CD4-positive, alpha-beta T cell (primary cell): ENCODE measurements at regions not wholly inside any gene's neighbourhood (a gene's known extent, or its start where the extent isn't known, plus 50 kb on each side); places are given as distances from the start of the nearest gene placed in this dataset.

ENCODE experiments used
- ATAC-seq: fragments of 200-7000 bp; cut with Tn5 transposase; one replicate; pipeline ENCODE4 v1.10.0; 2022; ENCODE audit warnings: mild to moderate bottlenecking; ENCODE audit not compliant: poor library complexity
- CTCF ChIA-PET: fragments of 350-600 bp; sonication (Branson Sonifier 250); formaldehyde crosslinking; loops from one replicate; lab custom pipeline; 2021; ENCODE audit warnings: antibody characterized with exemption, inconsistent platforms; lab: Charles Lee
- POLR2A ChIA-PET: fragments of 350-600 bp; sonication (Branson Sonifier 250); formaldehyde crosslinking; loops from one replicate; lab custom pipeline; 2021; ENCODE audit warnings: antibody characterized with exemption, inconsistent platforms; lab: Charles Lee
- DNase-seq, 14 experiments: peaks; one replicate each; pipeline ENCODE4 v3.0.0-alpha.2; 2013 to 2020; ENCODE audit warnings: mixed read lengths in 2 of 14
- H3K27ac ChIP-seq, 2 donors: one replicate each; pipeline versions ENCODE4 v1.5.1 to v1.7.0; 2013; ENCODE audit warnings: low read length in 2 of 2, low read depth in 1 of 2, mild to moderate bottlenecking in 1 of 2
- H3K27me3 ChIP-seq, 2 experiments: 1 replicate in 1 of 2; 2 replicates in 1 of 2; pipeline versions ENCODE4 v1.6.1 to v1.7.0; 2013; ENCODE audit warnings: low read length in 2 of 2, control low read depth in 1 of 2, mild to moderate bottlenecking in 1 of 2, moderate library complexity in 1 of 2; ENCODE audit not compliant: insufficient read depth in 2 of 2, control insufficient read depth in 1 of 2
- H3K36me3 ChIP-seq: one replicate; pipeline ENCODE4 v1.6.1; 2013; ENCODE audit warnings: low read length, control low read depth; ENCODE audit not compliant: insufficient read depth
- H3K4me1 ChIP-seq: one replicate; pipeline ENCODE4 v1.6.1; 2013; ENCODE audit warnings: low read length, control low read depth; ENCODE audit not compliant: insufficient read depth
- H3K4me3 ChIP-seq: one replicate; pipeline ENCODE4 v1.5.1; 2013; ENCODE audit warnings: mild to moderate bottlenecking, low read length, moderate library complexity
- H3K9me3 ChIP-seq, 2 experiments: 1 replicate in 1 of 2; 2 replicates in 1 of 2; pipeline versions ENCODE4 v1.6.1 to v1.7.0; 2013; ENCODE audit warnings: low read length in 2 of 2, mild to moderate bottlenecking in 2 of 2, control low read depth in 1 of 2, moderate library complexity in 1 of 2; ENCODE audit not compliant: control insufficient read depth in 1 of 2, insufficient read depth in 1 of 2
- H3K27ac Mint-ChIP-seq: one replicate; pipeline ENCODE4 v1.8.0; 2020; ENCODE audit warnings: mixed read lengths
- H3K27me3 Mint-ChIP-seq: one replicate; pipeline ENCODE4 v1.8.0; 2021; ENCODE audit warnings: mixed read lengths
- H3K36me3 Mint-ChIP-seq: one replicate; pipeline ENCODE4 v1.8.0; 2021; ENCODE audit warnings: low read depth, mixed read lengths
- H3K4me1 Mint-ChIP-seq: one replicate; pipeline ENCODE4 v1.8.0; 2021; ENCODE audit warnings: low read depth, mixed read lengths
- H3K4me3 Mint-ChIP-seq: one replicate; pipeline ENCODE4 v1.8.0; 2020; ENCODE audit warnings: mild to moderate bottlenecking, mixed read lengths
- H3K9me3 Mint-ChIP-seq: one replicate; pipeline ENCODE4 v1.8.0; 2020; ENCODE audit warnings: mixed read lengths
- intact Hi-C, 2 experiments: fragments of 100-400 bp; cut with DNase I in 1 of 2; cut with micrococcal nuclease in 1 of 2; formaldehyde crosslinking; loops; one replicate each; pipeline versions ENCODE4 v1.15.1 to v1.9.0; 2023 to 2025; cut with DNase I, micrococcal nuclease
- TF ChIP-seq, protein P1 (sequence below): fragments of 200-600 bp; IDR thresholded peaks from one replicate; pipeline ENCODE4 v1.8.0; 2022; ENCODE audit warnings: antibody characterized with exemption, mild to moderate bottlenecking

DNA sequence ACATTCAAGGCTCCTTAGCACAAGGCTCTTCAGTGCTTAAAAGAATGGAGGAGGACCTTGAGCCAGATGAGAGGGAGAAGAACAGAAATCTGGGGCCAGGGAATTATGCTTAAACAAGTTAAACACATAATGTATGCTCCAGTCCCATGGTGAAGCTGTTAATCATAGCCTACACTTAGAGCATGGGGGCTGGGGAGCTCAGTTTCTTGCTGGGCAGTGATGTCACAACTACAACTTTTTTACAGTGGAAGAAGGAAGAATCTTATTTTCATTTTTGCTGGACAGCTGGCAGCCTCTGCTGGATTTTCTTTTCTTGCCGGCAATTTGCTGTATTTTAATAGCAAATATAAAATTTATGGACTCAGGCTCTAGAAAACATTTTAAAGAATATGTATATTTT lies 432.5 kb downstream of the CD109 start:
- no peaks in the 10 kb centered on the region for H3K9me3 ChIP-seq
- Mint-ChIP-seq H3K27me3 (no peaks in the 10 kb centered on the region), H3K27ac (no peak overlapping the region), H3K9me3 (no peaks in the 10 kb centered on the region), H3K4me1 (no peaks in the 10 kb centered on the region), H3K36me3 (no peaks in the 10 kb centered on the region), H3K4me3 (no peak overlapping the region)
- intact Hi-C loops = no loop called here
- H3K4me1 ChIP-seq = no peaks in the 10 kb centered on the region
- ATAC-seq (no peak), DNase-seq (no peak)
- H3K27ac ChIP-seq = no peak overlapping the region
- ChIA-PET CTCF (no interaction called here), POLR2A (no interaction called here)
- H3K36me3 ChIP-seq = no peaks in the 10 kb centered on the region
- TF ChIP-seq, protein P1, sequence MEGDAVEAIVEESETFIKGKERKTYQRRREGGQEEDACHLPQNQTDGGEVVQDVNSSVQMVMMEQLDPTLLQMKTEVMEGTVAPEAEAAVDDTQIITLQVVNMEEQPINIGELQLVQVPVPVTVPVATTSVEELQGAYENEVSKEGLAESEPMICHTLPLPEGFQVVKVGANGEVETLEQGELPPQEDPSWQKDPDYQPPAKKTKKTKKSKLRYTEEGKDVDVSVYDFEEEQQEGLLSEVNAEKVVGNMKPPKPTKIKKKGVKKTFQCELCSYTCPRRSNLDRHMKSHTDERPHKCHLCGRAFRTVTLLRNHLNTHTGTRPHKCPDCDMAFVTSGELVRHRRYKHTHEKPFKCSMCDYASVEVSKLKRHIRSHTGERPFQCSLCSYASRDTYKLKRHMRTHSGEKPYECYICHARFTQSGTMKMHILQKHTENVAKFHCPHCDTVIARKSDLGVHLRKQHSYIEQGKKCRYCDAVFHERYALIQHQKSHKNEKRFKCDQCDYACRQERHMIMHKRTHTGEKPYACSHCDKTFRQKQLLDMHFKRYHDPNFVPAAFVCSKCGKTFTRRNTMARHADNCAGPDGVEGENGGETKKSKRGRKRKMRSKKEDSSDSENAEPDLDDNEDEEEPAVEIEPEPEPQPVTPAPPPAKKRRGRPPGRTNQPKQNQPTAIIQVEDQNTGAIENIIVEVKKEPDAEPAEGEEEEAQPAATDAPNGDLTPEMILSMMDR = no peak
- no peak overlapping the region for H3K4me3 ChIP-seq
- H3K27me3 ChIP-seq = no peaks in the 10 kb centered on the region

DNA sequence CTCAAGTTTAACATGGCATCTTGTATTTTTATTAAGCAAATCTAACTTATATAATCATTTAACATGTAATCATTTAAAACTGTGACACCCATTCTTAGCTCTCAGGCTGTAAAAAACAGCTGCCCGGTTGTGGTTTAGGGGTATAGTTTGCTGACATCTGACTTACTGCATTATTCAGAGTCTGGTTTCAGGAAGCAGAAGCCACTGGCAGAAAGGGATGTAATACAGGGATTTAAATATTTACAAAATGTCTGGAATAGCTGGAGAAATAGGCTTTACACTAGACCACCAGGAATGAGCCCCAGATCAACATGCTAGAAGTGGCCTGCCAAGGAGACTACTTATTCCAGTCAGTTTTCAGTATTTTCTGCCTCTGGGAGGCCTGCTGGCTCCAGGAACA lies 421.1 kb downstream of the CD109 start:
- ChIA-PET POLR2A (no interaction called here), CTCF (interaction anchor here (0.8 kb wide), 1 partner anchor 26 kb away, joined by 3 read pairs; no protein-coding TSS in a partner anchor)
- H3K27me3 Mint-ChIP-seq = no peaks in the 10 kb centered on the region
- H3K36me3 Mint-ChIP-seq = no peaks in the 10 kb centered on the region
- DNase-seq (no peak), ATAC-seq (no peak)
- no peak overlapping the region for H3K4me3 Mint-ChIP-seq
- no peak overlapping the region for H3K27ac ChIP-seq
- no peaks in the 10 kb centered on the region for H3K9me3 ChIP-seq
- no peak overlapping the region for H3K27ac Mint-ChIP-seq
- H3K4me1 Mint-ChIP-seq = no peaks in the 10 kb centered on the region
- H3K4me3 ChIP-seq = no peak overlapping the region
- H3K9me3 Mint-ChIP-seq = peaks cover 5% of the 10 kb centered on the region
- intact Hi-C loops = no loop called here
- TF ChIP-seq, protein P1 = no peak
- no peaks in the 10 kb centered on the region for H3K27me3 ChIP-seq
- H3K36me3 ChIP-seq = no peaks in the 10 kb centered on the region
- H3K4me1 ChIP-seq = no peaks in the 10 kb centered on the region

DNA sequence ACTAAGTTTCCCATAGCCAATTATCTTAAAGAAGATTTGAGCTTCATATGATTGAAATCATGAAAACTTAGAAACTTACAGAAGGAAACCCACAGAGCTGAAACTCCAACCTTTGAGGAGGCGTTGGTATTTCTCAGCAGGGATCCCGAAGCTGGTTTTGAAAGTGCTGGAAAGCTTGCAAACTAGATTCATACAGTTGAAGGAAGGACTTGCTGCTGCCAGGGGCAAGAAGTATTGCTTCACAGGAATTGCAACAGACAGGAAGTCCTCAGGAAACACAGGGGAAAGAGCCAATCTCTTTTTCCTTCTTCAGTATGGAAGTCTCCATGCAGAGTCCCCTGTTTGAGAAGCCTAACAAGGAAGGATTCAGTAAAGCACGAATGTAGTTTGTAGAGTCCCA lies 419.7 kb downstream of the CD109 start:
- no peak for ATAC-seq
- Mint-ChIP-seq H3K4me3 (no peak overlapping the region), H3K27ac (no peak overlapping the region), H3K4me1 (no peaks in the 10 kb centered on the region), H3K9me3 (peaks cover 5% of the 10 kb centered on the region), H3K36me3 (no peaks in the 10 kb centered on the region), H3K27me3 (no peaks in the 10 kb centered on the region)
- Histone ChIP-seq H3K27ac (no peak overlapping the region), H3K4me3 (no peak overlapping the region), H3K4me1 (no peaks in the 10 kb centered on the region), H3K9me3 (no peaks in the 10 kb centered on the region), H3K27me3 (no peaks in the 10 kb centered on the region), H3K36me3 (no peaks in the 10 kb centered on the region)
- ChIA-PET CTCF (no interaction called here), POLR2A (no interaction called here)
- intact Hi-C loops = no loop called here
- TF ChIP-seq, protein P1 = no peak
- DNase-seq = no peak
